GM19035 (cell line): ENCODE measurements at regions not wholly inside any gene's neighbourhood (a gene's known extent, or its start where the extent isn't known, plus 50 kb on each side); places are given as distances from the start of the nearest gene placed in this dataset.

Experiments used
- ATAC-seq: cut with Tn5 transposase; IDR thresholded peaks from one replicate; pipeline ENCODE4 v1.9.1; 2021; ENCODE audit not compliant: unreplicated experiment

DNA sequence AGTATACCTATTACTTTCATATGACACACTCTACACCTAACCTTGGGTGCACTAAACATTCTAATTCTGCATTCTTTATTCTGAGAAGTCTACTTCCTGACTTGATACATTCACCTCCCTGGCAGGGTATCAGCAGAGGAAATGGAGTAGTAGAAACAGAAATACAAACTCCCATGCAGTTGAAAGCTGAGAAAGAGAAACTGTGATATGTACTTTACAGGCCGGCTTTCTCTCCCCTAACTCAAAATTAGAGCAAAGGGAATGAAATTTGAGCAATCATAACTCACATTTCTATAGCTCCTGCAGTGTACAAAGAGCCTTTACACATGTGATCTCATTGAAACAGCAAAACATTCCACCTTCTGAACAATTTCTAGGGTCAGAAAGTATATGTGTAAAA lies 135.5 kb upstream of the COL8A1 start:
- no peak for ATAC-seq

DNA sequence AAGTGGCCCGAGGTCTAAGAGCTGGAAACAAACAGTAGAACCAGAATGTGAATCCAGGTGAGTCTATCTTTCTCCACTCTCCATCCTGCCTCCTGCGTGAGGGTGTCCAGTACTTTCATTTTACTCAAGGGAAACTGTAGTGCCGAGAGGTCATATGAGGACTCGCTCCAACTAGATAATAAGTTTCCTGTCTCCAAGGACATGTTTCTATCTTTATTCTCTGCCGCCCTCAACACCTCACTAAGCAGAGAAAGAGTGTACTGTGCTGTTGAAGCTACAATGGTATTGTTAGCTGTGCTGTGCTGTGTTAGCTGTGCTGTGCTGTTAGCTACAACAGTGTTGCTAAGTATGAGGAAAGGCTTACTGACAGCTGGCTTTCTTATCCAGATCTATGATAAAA lies 137.9 kb upstream of the COL8A1 start:
- no peak for ATAC-seq

DNA sequence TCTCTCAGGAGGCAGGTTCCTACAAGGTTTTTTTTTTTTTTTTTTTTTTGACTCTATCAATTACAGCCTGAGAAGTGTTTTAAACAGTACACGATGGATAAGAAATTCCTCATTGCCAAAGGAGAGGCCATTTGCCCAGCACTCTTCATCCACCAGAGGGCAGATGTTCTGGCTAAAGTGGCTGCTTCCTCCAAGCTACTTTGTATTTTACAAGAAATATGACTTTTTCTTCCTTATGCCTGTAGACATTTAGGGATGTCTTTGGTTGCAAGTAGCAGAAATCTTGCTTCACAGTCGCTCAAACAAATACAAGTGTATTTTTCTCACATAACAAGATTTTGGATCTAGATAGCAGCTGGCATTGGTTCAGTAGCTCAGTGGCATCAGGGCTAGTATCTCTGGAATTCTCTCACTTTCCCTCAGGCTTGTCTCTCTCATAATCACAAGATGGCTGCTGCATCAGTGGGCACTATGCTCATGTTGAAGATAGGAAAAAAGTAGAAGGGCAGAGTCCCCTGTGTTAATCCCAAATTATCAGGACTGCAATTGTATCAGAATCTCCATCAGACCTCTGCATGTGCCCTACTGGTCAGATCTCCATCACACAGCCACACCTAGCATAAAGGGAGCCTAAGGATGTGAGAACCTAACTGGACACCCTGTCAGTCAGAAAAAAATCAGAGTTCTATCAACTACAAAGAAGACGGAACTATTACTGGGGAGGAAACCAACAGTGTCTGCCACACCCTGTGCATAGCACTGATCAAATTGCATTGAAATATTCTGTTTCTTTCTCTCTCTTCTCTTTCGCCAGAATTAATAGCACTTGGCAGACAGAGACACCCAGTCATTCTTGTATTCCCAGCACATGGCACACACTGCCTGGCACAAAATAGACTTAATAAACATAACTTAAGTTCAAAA lies 138.9 kb upstream of the COL8A1 start:
- ATAC-seq: peak; percentile 67

DNA sequence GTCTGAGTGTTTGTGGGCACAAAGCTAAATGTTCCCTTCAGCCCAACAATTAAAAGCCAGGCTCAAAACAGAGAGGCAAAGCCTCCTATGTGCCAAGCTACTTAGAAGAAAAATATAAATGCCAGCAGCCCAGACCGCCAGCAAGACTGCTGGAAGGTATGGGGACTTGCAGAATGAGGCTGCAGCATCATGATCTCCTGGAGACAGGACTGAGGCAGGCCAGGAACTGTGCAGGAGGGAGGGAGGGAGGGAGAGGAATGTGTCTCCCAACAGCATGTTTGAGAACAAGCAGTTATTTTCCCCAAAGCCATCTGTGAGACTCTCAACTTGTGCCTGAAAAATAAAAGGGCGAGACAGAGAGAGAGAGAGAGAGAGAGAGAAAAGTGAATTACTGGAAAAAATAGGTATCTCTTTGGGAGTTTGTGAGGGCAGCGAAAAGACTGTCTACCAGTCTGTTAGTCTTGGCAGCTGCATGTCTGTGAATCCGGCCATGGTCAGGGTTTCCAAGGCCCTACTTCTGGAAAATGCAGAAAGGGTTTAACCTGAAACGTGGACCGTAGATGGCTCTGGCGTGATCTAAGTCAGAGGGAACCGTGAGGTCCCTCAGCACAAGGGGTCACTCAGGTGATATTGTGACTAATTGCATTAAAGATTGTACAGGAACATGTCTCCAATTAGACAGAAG lies 139.7 kb upstream of the COL8A1 start:
- peak; percentile 15 for ATAC-seq

DNA sequence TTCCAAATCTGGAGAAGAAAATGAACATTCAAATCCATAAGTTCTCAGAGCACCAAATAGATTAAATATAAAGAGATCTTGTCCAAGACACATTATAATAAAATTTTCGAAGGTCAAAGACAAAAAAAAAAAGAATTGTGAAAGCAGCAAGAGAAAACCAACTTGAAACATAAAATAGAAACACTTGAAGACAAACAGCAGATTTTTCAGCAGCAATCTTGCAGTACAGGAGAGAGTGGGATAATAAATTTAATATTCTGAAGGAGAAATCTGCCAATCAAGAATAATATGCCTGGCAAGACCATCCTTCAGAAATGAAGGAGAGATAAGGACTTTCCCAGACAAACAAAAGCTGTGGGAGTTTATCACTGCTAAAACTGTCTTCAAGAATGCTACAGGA lies 150.5 kb upstream of the COL8A1 start:
- no peak for ATAC-seq

DNA sequence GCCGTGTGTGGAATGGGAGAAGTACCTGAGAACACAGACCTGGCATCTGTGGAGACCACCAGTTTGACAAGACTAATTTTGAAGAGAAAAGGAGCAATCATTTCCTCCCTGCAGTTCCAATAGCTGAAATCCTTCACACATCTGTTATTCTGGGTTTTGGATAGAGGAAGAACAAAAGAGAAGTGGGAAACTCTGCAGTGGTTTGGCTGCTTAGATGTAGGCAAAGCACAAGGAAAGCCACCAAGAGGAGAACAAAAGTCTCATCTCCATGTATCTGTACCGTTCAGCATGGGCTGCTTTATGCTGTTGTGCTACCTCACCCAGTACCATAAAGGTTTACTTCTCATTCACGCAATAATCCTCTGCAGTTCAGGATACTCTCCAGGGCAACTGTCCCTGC lies 153.1 kb upstream of the COL8A1 start:
- no peak for ATAC-seq

DNA sequence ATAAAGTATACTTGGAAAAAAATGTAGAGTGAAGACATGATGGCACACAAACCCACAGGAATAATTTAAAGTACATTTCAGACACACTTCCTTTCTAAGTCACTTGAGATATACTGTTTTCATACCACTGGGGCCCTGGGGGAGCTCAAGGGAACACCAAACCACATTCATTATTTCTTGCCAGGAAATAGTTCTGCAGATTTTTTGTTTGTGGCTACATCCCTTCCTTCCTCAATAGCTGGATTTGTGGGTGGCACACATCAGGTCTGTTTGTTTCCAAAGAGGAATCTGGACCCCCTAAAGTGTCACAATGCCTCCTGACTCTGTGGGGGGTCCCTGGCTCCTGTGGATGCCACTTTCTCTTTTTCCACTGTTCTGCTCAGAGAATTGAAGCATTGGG lies 153.5 kb upstream of the COL8A1 start:
- no peak for ATAC-seq

DNA sequence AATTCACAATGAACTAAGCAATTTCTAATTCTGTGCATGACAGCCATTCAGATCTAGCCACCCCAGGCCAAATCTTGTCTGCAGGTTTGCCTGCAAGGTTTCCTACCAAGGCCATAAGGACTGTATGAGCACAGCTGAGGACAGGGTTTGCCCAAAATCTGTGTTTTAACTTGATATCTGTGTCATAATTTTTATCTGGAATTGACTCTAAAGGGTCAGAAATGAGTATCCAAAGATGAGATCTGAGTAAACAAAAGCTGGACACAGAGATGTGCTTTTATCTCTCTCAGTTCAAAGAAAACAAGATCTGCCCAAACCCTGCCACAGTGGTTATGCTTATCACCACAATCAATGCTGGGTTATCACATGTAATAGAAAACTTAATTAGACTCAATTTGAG lies 154.6 kb upstream of the COL8A1 start:
- no peak for ATAC-seq

DNA sequence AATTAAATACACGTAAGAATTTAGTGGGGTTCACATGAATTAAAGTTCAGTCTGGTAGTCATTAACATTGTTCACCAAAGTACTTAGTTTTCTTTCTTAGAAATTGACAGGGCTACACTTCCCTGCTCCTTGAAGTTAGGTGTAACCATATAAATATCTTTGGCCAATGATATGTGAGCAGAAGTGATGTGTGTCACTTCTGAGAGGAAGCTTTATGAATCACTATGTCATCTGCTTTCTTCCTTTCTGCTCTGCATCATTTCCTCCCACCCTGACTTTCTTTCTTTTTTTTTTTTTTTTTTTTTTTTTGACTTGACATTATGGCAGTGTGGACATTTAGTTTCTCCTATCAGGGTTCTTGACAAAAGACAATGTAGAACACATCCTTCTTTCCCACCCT lies 156.2 kb upstream of the COL8A1 start:
- no peak for ATAC-seq

DNA sequence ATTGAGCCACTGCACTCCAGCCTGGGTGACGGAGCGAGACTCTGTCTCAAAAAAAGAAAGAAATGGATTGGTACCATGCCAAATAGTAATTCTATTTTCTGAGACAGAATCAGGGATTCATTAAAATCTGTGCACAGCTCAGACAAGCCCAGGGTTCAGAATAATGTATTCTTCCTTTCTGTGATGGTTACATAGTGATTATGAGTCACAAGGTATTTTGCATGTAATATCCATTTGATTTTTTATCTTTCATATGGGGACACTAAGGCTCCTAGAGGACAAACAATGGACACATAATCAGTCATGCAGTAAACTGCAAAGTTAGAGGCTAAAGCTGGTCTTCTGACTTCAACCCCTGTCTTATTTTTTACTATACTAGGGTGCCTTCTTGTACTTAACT lies 156.8 kb upstream of the COL8A1 start:
- ATAC-seq: no peak

DNA sequence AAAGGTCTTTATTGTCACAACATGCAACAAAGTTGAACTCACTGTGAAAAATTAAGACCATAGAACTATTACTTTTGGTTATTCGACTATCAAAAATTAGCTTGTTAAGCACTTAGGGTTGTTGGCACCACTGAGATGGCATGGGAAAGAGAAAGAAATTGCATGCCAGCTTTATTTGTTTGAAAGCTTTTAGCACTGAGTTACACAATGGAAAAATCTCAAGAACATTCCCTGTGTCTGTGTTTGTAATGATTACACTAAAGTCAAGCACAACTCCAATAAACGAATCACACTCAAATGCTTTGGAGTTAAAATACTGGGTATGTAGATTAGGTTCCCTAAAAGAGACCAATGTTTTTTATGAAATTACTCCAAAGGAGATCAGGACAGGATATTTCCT lies 158.6 kb upstream of the COL8A1 start:
- no peak for ATAC-seq

DNA sequence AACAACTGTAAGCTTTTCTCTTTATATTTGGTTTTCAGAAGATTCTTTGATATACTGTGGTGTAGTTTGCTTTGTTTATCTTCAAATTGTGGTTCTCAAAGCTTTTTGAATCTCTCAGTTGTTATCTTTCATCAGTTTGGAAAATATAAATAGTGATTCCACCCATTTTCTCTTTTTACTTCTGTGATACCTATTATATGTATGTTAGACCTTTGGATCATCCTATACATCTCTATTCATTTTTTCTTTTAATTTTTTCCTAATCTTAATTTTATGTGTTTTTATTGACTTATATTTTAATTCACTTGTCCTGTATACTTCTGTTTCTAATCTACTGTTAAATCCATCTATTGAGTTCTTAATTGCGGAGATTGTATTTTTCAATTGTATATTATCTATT lies 160.7 kb upstream of the COL8A1 start:
- no peak for ATAC-seq

DNA sequence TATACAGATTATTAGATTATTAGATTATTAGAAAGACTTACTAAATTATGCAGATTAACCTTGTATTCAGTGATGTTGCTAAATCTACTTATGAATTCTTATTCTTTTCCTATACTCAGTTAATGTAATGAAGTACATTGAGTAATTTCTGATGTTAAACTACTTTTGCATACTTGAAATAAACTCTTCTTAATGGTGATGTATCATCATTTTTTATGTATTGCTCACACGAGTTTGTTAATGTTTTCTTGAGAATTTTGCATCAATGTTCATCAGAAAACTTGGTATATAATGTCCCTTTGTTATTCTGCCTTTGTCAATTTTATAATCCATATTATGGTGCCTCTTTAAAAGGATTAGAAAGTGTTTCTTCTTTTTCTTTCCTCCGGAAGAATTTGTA lies 163.2 kb upstream of the COL8A1 start:
- no peak for ATAC-seq

DNA sequence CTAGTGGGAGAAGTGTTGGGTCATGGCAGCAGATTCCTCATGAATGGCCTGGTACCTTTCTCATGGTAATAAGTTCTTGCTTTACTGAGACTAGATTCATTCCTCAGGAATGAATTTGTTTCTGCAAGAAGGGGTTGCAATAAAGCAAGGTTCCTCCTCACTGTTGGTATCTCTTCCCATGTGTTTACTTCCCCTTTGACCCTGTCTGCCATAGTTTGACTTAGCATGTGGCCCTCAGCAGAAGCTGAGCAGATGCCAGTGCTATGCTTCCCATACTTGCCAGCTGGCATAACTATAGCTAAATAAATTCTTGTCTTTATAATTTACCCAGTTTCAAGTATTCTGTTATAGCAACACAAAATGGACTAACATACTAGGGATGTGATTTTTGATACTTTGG lies 163.6 kb upstream of the COL8A1 start:
- ATAC-seq: no peak

DNA sequence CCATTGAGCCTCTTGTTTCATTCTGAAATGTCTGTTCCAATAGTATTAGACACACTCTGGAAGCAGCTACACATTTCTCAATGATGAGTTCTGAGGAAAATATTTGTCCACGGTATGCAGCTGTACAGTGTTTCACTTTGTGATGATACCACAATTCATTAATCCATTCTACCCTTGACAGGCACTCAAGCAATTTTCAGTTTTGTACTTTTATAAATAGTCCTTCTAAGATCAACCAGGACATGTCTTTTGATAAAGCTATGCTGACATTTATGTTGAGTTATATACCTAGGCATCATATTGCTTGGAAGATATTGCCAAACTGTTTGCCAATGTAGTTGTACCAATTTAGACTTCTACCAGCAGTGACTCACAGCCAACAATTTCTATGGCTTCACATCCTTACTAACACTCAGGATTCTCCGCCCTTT lies 165.1 kb upstream of the COL8A1 start:
- ATAC-seq: no peak

DNA sequence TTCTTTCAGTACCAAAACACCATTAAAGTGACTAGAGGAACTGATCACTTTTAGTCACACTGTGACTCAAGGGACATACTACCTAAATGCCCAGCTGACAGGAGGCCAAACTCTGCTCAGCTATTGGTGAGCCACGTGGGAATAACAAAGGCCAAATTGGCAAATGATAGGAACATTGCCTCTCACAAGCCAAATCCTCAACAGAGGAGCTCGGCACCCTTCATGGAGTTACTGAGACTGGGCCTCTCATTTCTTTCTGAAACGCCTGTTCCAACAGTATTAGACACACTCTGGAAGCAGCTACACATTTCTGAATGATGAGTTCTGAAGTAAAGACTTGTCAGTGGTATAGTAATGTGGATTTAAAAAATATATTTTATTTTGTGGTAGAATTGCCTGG lies 166.0 kb upstream of the COL8A1 start:
- no peak for ATAC-seq

DNA sequence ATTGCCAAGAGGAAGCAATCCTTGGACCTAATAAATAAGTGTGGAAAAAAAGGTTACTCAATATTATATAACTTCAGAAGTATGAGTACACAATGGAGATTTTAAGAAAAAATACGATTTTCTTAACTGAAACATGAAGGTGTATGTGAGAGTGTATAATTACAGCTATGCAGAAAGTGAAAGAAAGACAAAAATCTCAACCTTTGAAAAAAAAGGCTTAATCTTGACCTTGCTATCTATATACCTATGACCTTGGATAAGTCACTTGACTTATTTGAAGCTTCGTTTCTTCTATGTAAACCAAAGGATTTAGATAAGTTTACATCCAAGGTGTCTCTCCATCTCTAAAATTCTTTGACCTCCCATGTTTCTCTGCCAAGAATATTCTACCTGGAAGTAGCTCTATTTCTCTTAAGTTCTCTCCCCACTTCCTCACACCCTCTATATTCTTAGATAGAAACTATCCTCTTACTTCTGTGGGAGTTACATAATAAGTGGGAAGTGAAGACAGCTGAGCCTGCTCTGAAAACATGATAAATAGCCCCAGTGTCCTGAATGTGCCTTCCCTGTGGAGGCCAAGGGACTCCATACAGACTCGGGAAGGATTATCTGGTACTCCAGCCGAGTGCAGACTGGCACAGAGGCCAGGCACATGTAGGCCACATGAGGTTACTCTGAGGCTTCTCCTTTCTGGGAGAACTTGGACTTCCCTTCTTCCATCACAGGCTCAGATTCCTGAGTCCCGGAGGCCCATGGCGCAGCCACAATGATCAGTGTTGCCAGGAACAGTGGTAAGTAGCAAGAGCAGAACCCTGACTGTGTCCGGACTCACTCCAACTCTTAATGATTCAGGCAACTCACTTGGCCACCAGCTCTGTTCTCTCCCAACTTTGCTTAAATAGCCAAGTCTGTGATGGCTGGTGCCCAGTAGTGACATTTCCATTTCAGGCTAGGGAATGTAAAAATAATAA lies 166.8 kb upstream of the COL8A1 start:
- ATAC-seq: no peak

DNA sequence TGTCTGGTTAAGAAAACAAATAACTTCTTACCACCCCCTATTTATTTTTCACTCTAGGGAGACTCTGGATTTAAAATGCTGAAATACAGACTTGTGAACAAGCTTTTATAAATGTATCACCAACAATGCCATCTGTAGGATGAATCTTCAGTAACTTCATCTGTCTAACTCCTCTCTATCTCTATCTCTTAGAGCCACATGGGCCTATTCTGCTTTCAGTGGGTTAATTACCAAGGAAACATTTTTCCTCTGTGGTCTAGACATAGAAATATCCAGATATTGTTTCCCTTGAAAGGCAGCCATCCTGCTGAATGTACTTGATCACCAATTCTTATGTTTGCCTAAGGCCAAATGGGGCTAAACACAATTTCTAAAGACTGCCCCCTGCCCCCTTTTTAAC lies 167.6 kb upstream of the COL8A1 start:
- ATAC-seq: no peak

DNA sequence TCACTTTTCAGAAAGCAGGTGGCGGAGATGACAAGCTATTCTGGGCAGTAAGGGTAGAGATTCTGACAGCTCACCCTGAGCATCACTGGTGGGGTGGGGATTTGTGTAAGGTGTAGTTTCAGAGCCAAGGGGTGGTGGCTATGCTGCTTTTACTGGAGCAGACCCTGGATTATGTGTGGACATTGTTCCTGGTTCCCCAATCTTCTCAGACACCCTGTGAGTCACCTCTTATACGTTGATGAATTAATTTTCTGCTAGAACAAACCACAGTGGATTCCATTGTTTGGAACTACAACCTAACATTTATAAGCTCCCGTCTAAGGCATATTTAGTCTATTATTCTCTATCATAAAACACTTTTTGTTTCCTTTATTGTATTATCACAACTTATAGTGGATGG lies 169.5 kb upstream of the COL8A1 start:
- no peak for ATAC-seq

DNA sequence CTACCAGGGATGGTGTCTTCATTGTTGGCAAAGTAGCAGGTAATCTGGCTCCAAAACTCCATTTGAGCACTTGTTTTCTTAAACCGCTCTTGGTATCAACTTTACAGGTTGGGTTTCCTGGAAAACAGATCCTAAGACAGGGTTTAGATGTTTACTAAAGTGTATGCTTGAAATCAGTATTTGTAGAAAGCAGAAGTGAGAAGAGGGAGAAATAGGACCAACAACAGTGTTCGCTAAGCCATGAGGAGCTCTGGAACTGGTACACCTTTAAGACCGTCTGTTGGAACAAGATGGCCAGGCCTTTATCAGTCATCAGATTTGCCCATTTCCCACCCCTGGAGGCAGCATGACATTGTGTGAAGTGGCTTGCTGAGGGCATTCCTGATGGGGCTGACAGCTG lies 171.0 kb upstream of the COL8A1 start:
- ATAC-seq: no peak

DNA sequence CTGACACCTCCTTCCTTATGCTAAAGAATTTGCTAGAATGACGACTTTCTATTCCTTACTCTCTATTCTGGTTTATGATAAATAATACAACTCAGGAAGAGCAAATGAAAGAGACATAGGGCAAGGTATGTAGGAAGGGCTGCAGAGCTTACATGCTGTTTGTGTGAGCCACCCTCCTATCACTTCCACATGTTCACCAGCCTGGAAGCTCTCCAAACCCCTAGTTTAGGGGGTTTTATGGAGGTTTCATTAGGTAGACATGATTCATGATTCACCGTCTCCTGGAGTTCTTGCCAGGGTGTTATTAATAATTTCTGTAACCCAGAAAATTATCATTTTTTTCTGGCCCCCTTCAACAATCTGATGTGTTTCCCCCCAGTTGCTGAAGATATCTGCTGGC lies 172.1 kb upstream of the COL8A1 start:
- no peak for ATAC-seq
